DOHH2 (cell line): ENCODE measurements at regions not wholly inside any gene's neighbourhood (a gene's known extent, or its start where the extent isn't known, plus 50 kb on each side); places are given as distances from the start of the nearest gene placed in this dataset.

ENCODE experiments used
- H3F3A ChIP-seq: fragments of 200-600 bp; sonication (generic), shearing (Covaris generic); 2 replicates; pipeline ENCODE4 v1.6.0; 2016; ENCODE audit warnings: antibody characterized with exemption, mild to moderate bottlenecking; ENCODE audit not compliant: control insufficient read depth, insufficient read depth
- H3K27ac ChIP-seq: fragments of 200-600 bp; sonication (generic); 2 replicates; pipeline ENCODE4 v1.5.1; 2014; ENCODE audit warnings: low read depth, mild to moderate bottlenecking, low read length, moderate library complexity
- H3K27me3 ChIP-seq: fragments of 200-600 bp; sonication (generic); 2 replicates; pipeline ENCODE4 v1.6.1; 2014; ENCODE audit warnings: mild to moderate bottlenecking, low read length, mixed read lengths; ENCODE audit not compliant: control insufficient read depth
- H3K36me3 ChIP-seq: fragments of 200-600 bp; sonication (generic); 2 replicates; pipeline ENCODE4 v1.6.1; 2014; ENCODE audit warnings: mild to moderate bottlenecking, low read length, moderate library complexity, mixed read lengths; ENCODE audit not compliant: control insufficient read depth
- H3K4me1 ChIP-seq: fragments of 200-600 bp; sonication (generic); 2 replicates; pipeline ENCODE4 v1.6.1; 2014; ENCODE audit warnings: mild to moderate bottlenecking, low read length, mixed read lengths; ENCODE audit not compliant: control insufficient read depth
- H3K4me2 ChIP-seq: fragments of 200-600 bp; sonication (generic); 2 replicates; pipeline ENCODE4 v1.6.0; 2014; ENCODE audit warnings: mild to moderate bottlenecking, low read length, moderate library complexity
- H3K4me3 ChIP-seq: fragments of 200-600 bp; sonication (generic); 2 replicates; pipeline ENCODE4 v1.5.1; 2014; ENCODE audit warnings: mild to moderate bottlenecking, low read length, mixed read lengths
- H3K79me2 ChIP-seq: fragments of 200-600 bp; sonication (generic); 2 replicates; pipeline ENCODE4 v1.6.1; 2014; ENCODE audit warnings: mild to moderate bottlenecking, low read length, mixed read lengths; ENCODE audit not compliant: control insufficient read depth
- H3K9me2 ChIP-seq: fragments of 200-600 bp; sonication (generic); replicated peaks from 2 replicates; pipeline ENCODE4 v1.6.1; 2014; ENCODE audit warnings: mild to moderate bottlenecking, low read length, mixed read lengths; ENCODE audit not compliant: control insufficient read depth
- H3K9me3 ChIP-seq: fragments of 200-600 bp; sonication (generic); 2 replicates; pipeline ENCODE4 v1.6.1; 2014; ENCODE audit warnings: antibody characterized with exemption, low read length, mixed read lengths; ENCODE audit not compliant: control insufficient read depth, insufficient read depth
- H4K20me1 ChIP-seq: fragments of 200-600 bp; sonication (generic); 2 replicates; pipeline ENCODE4 v1.6.0; 2014; ENCODE audit warnings: low read depth, mild to moderate bottlenecking, antibody characterized with exemption, low read length, moderate library complexity; ENCODE audit not compliant: control insufficient read depth, insufficient read depth
- EZH2phosphoT487 ChIP-seq: fragments of 200-600 bp; sonication (generic); IDR thresholded peaks from 2 replicates; pipeline ENCODE4 v1.6.1; 2017; ENCODE audit warnings: borderline replicate concordance, mild to moderate bottlenecking, antibody characterized with exemption, low read length, moderate library complexity, mixed read lengths
- TF ChIP-seq, protein P1 (sequence below): fragments of 200-600 bp; sonication (generic); IDR thresholded peaks from one replicate; pipeline ENCODE4 v1.5.1; 2014; ENCODE audit warnings: antibody characterized with exemption, mild to moderate bottlenecking, low read depth, low read length; ENCODE audit not compliant: poor library complexity, severe bottlenecking

DNA sequence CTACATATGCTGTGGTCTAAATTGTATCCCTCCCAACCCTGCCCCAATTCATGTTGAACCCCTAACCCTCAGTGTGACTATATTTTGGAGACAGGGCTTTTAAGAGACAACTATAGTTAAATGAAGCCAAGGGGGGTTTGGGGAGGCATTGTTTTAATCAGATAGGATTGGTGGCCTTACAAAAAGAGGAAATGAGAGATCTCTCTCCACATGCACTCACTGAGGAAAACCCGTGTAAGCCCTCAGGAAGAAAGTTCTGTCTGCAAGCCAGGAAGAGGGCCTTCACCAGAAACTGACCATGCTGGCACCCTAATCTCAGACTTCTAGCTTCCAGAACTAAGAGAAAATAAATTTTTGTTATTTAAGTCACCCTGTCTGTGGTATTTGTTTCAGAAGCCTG lies 276.7 kb downstream of the KIF20B start:
- Histone ChIP-seq H3F3A (no peaks in the 10 kb centered on the region), H3K4me2 (no peak overlapping the region), H3K36me3 (no peaks in the 10 kb centered on the region), H3K4me1 (no peaks in the 10 kb centered on the region), H3K27ac (no peak overlapping the region), H3K27me3 (no peaks in the 10 kb centered on the region), H4K20me1 (no peaks in the 10 kb centered on the region), H3K9me3 (no peaks in the 10 kb centered on the region), H3K9me2 (no peaks in the 10 kb centered on the region), H3K79me2 (no peaks in the 10 kb centered on the region), H3K4me3 (no peak overlapping the region)
- no peak for TF ChIP-seq EZH2phosphoT487
- TF ChIP-seq, protein P1, sequence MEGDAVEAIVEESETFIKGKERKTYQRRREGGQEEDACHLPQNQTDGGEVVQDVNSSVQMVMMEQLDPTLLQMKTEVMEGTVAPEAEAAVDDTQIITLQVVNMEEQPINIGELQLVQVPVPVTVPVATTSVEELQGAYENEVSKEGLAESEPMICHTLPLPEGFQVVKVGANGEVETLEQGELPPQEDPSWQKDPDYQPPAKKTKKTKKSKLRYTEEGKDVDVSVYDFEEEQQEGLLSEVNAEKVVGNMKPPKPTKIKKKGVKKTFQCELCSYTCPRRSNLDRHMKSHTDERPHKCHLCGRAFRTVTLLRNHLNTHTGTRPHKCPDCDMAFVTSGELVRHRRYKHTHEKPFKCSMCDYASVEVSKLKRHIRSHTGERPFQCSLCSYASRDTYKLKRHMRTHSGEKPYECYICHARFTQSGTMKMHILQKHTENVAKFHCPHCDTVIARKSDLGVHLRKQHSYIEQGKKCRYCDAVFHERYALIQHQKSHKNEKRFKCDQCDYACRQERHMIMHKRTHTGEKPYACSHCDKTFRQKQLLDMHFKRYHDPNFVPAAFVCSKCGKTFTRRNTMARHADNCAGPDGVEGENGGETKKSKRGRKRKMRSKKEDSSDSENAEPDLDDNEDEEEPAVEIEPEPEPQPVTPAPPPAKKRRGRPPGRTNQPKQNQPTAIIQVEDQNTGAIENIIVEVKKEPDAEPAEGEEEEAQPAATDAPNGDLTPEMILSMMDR: no peak

DNA sequence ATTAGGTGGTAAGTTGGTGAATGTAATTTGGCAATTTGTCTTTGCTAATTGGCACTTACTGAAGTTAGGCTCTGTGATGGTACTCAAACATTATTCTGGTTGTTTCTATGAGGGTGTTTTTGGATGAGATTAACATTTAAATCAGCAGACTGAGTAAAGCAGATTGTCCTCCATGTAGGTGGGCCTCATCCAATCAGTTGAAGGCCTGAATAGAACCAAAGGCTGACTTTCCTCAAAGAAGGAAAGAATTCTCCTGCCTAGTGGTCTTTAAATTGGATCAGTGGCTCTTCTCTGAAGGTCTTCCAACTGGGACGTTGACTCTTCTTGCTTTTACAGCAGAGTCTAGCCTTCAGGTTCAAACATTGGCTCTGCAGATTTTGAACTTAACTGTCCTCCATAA lies 278.3 kb downstream of the KIF20B start:
- Histone ChIP-seq H3K36me3 (no peaks in the 10 kb centered on the region), H3K79me2 (no peaks in the 10 kb centered on the region), H3K9me3 (no peaks in the 10 kb centered on the region), H3K4me1 (no peaks in the 10 kb centered on the region), H3K4me2 (no peak overlapping the region), H4K20me1 (no peaks in the 10 kb centered on the region), H3K4me3 (no peak overlapping the region), H3K27me3 (no peaks in the 10 kb centered on the region), H3F3A (no peaks in the 10 kb centered on the region), H3K9me2 (no peaks in the 10 kb centered on the region), H3K27ac (no peak overlapping the region)
- TF ChIP-seq EZH2phosphoT487: no peak
- TF ChIP-seq, protein P1: no peak

DNA sequence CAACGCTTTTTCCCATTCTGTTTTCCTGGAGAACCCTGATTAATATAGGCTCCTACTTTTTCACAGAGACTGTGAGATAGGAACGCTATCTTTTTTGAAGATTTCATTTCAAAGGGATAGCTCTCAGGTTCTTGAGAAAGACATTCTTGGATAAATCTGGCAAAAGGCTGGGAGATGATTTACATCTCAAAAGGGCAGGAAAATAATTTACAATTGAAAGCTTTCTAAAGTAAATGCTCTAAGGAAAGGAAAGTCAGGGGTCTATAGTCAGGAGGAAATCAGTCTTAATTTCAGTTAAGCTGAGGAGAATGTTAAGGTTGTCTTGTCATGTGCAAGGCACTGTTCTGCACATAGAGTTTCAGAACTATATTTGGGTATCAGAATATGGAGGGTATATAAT lies 278.8 kb downstream of the KIF20B start:
- Histone ChIP-seq H3K9me2 (no peaks in the 10 kb centered on the region), H3K4me3 (no peak overlapping the region), H3K36me3 (no peaks in the 10 kb centered on the region), H3F3A (no peaks in the 10 kb centered on the region), H4K20me1 (no peaks in the 10 kb centered on the region), H3K79me2 (no peaks in the 10 kb centered on the region), H3K27me3 (no peaks in the 10 kb centered on the region), H3K4me2 (no peak overlapping the region), H3K27ac (no peak overlapping the region), H3K4me1 (no peaks in the 10 kb centered on the region), H3K9me3 (no peaks in the 10 kb centered on the region)
- TF ChIP-seq, protein P1: no peak
- TF ChIP-seq EZH2phosphoT487: no peak

DNA sequence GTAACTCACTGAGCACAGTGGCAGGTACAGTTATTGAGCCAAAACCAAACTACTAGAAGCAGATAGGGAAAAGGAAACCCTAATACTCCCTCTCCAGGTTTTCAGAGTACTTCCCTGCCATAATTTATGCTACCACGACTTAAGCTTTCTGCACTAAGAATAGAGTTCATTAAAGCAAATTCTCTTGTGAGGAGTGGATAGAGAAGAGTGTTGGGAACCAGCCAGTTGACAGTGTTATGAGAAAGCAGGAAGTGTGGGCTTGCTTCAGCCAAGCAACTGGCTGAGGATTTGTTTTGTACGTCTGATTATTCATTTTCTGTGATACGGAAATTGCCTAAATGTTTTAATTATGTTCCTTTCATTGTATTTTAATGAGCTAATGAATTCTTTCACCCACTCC lies 280.5 kb downstream of the KIF20B start:
- no peaks in the 10 kb centered on the region for H3K36me3 ChIP-seq
- H3K4me2 ChIP-seq: no peak overlapping the region
- H3K9me2 ChIP-seq: no peaks in the 10 kb centered on the region
- no peak for TF ChIP-seq EZH2phosphoT487
- TF ChIP-seq, protein P1: no peak
- no peaks in the 10 kb centered on the region for H4K20me1 ChIP-seq
- H3F3A ChIP-seq: no peaks in the 10 kb centered on the region
- H3K27ac ChIP-seq: no peak overlapping the region
- H3K4me3 ChIP-seq: no peak overlapping the region
- no peaks in the 10 kb centered on the region for H3K4me1 ChIP-seq
- no peaks in the 10 kb centered on the region for H3K9me3 ChIP-seq
- no peaks in the 10 kb centered on the region for H3K79me2 ChIP-seq
- no peaks in the 10 kb centered on the region for H3K27me3 ChIP-seq
